KMS-11 (cell line): ENCODE measurements at regions not wholly inside any gene's neighbourhood (a gene's known extent, or its start where the extent isn't known, plus 50 kb on each side); places are given as distances from the start of the nearest gene placed in this dataset.

Experiments
- H2AFZ ChIP-seq: fragments of 200-600 bp; sonication (generic); 2 replicates; pipeline ENCODE4 v1.6.1; 2016; ENCODE audit warnings: antibody characterized with exemption, mixed run types, low read depth
- H3K27ac ChIP-seq: fragments of 200-600 bp; sonication (generic); 2 replicates; pipeline ENCODE4 v1.6.1; 2016; ENCODE audit warnings: mild to moderate bottlenecking, mixed run types
- H3K27me3 ChIP-seq: fragments of 200-600 bp; sonication (generic); 2 replicates; pipeline ENCODE4 v1.6.1; 2017; ENCODE audit warnings: mild to moderate bottlenecking, low read depth, mixed run types, moderate library complexity; ENCODE audit not compliant: insufficient read depth
- H3K36me3 ChIP-seq: fragments of 200-600 bp; sonication (generic); 2 replicates; pipeline ENCODE4 v1.6.1; 2017; ENCODE audit warnings: mild to moderate bottlenecking, mixed run types; ENCODE audit not compliant: insufficient read depth
- H3K4me1 ChIP-seq: fragments of 200-600 bp; sonication (generic); 2 replicates; pipeline ENCODE4 v1.6.1; 2016; ENCODE audit warnings: mild to moderate bottlenecking, low read depth, mixed run types; ENCODE audit not compliant: poor library complexity, severe bottlenecking
- H3K4me2 ChIP-seq: fragments of 200-600 bp; sonication (generic); 2 replicates; pipeline ENCODE4 v1.7.0; 2016; ENCODE audit warnings: mild to moderate bottlenecking, mixed run types
- H3K4me3 ChIP-seq: fragments of 200-600 bp; sonication (generic); IDR thresholded peaks from 2 replicates; pipeline ENCODE4 v1.6.1; 2017; ENCODE audit warnings: low read depth, low read length, mixed read lengths; ENCODE audit not compliant: insufficient read depth
- H3K79me2 ChIP-seq: fragments of 200-600 bp; sonication (generic); 2 replicates; pipeline ENCODE4 v1.6.1; 2016; ENCODE audit warnings: low read depth, mixed run types; ENCODE audit not compliant: insufficient read depth
- H3K9ac ChIP-seq: fragments of 200-600 bp; sonication (generic); 2 replicates; pipeline ENCODE4 v1.6.1; 2016; ENCODE audit warnings: mild to moderate bottlenecking, mixed run types
- H4K20me1 ChIP-seq: fragments of 200-600 bp; sonication (generic); 2 replicates; pipeline ENCODE4 v1.6.1; 2016; ENCODE audit warnings: mild to moderate bottlenecking, mixed run types; ENCODE audit not compliant: insufficient read depth
- CTCF ChIP-seq: fragments of 200-600 bp; sonication (generic); conservative IDR thresholded peaks from 2 replicates; pipeline ENCODE4 v1.6.1; 2017; ENCODE audit warnings: low read depth, mild to moderate bottlenecking, antibody characterized with exemption, low read length, moderate library complexity, mixed read lengths

- H3K36me3 ChIP-seq: no peaks in the 10 kb centered on the region
- H3K27ac ChIP-seq: no peak overlapping the region
- no peaks in the 10 kb centered on the region for H3K27me3 ChIP-seq
- no peaks in the 10 kb centered on the region for H4K20me1 ChIP-seq
- H3K4me3 ChIP-seq: no peak overlapping the region
- H3K9ac ChIP-seq: no peak overlapping the region
- peaks cover 33% of the 10 kb centered on the region for H3K4me1 ChIP-seq
- no peak overlapping the region for H2AFZ ChIP-seq
- no peaks in the 10 kb centered on the region for H3K79me2 ChIP-seq
- TF ChIP-seq CTCF: no peak
- no peak overlapping the region for H3K4me2 ChIP-seq
Observed at GRCh38 chr9:73615557-73615956, 463.9 kb downstream of the ANXA1 start.

- H3K4me3 ChIP-seq: no peak overlapping the region
- H3K79me2 ChIP-seq: no peaks in the 10 kb centered on the region
- no peak overlapping the region for H3K4me2 ChIP-seq
- no peaks in the 10 kb centered on the region for H3K27me3 ChIP-seq
- no peaks in the 10 kb centered on the region for H4K20me1 ChIP-seq
- no peak overlapping the region for H2AFZ ChIP-seq
- H3K4me1 ChIP-seq: peaks cover 24% of the 10 kb centered on the region
- no peak for TF ChIP-seq CTCF
- no peak overlapping the region for H3K9ac ChIP-seq
- H3K27ac ChIP-seq: no peak overlapping the region
- H3K36me3 ChIP-seq: no peaks in the 10 kb centered on the region
Observed at GRCh38 chr9:73617586-73617985, 465.9 kb downstream of the ANXA1 start.

- Histone ChIP-seq H2AFZ (no peak overlapping the region), H3K4me3 (no peak overlapping the region), H3K27ac (no peak overlapping the region), H3K4me2 (no peak overlapping the region), H3K9ac (no peak overlapping the region), H3K79me2 (no peaks in the 10 kb centered on the region), H4K20me1 (no peaks in the 10 kb centered on the region), H3K36me3 (no peaks in the 10 kb centered on the region), H3K4me1 (no peaks in the 10 kb centered on the region), H3K27me3 (no peaks in the 10 kb centered on the region)
- TF ChIP-seq CTCF: no peak
Observed at GRCh38 chr9:73640971-73641370, 489.3 kb downstream of the ANXA1 start.

GRCh38 chr9:73643379-73644013, 491.8 kb downstream of the ANXA1 start:
- H3K4me1 ChIP-seq: no peaks in the 10 kb centered on the region
- H3K4me2 ChIP-seq: no peak overlapping the region
- TF ChIP-seq CTCF: no peak

More at GRCh38 chr9:73643379-73644013, 491.8 kb downstream of the ANXA1 start:
- H3K79me2 ChIP-seq: no peaks in the 10 kb centered on the region
- no peaks in the 10 kb centered on the region for H4K20me1 ChIP-seq
- no peak overlapping the region for H3K9ac ChIP-seq
- H2AFZ ChIP-seq: no peak overlapping the region
- no peaks in the 10 kb centered on the region for H3K36me3 ChIP-seq
- no peak overlapping the region for H3K4me3 ChIP-seq
- no peaks in the 10 kb centered on the region for H3K27me3 ChIP-seq
- no peak overlapping the region for H3K27ac ChIP-seq
